Psoas muscle (tissue), 7 donors: ENCODE measurements at regions not wholly inside any gene's neighbourhood (a gene's known extent, or its start where the extent isn't known, plus 50 kb on each side); places are given as distances from the start of the nearest gene placed in this dataset.
A peak's percentile ranks its signal among the peaks of the same experiment; 100 is the strongest.

ENCODE experiments used
- ATAC-seq, 4 donors: fragments of 200-7000 bp; cut with Tn5 transposase; one replicate each; pipeline ENCODE4 v1.9.1; 2020; ENCODE audit warnings: moderate library complexity in 3 of 4, mild to moderate bottlenecking in 2 of 4
- DNase-seq, 2 donors: peaks; one replicate each; pipeline ENCODE4 v3.0.0-alpha.2; 2020
- H3K27ac ChIP-seq: fragments of 200-600 bp; one replicate; pipeline ENCODE4 v1.8.0; 2022
- H3K27me3 ChIP-seq, 3 donors: fragments of 200-600 bp in 1 of 3; one replicate each; pipeline versions ENCODE4 v1.6.1 to v1.8.0; 2013 to 2022; ENCODE audit warnings: low read length in 2 of 3, mild to moderate bottlenecking in 2 of 3, moderate library complexity in 1 of 3; ENCODE audit not compliant: insufficient read depth in 3 of 3
- H3K36me3 ChIP-seq, 2 donors: fragments of 200-600 bp in 1 of 2; one replicate each; pipeline versions ENCODE4 v1.6.1 to v1.8.0; 2013 to 2022; ENCODE audit warnings: low read depth in 1 of 2, mild to moderate bottlenecking in 1 of 2, moderate library complexity in 1 of 2; ENCODE audit not compliant: insufficient read depth in 1 of 2
- H3K4me1 ChIP-seq: fragments of 200-600 bp; one replicate; pipeline ENCODE4 v1.8.0; 2022
- H3K4me3 ChIP-seq: fragments of 200-600 bp; one replicate; pipeline ENCODE4 v1.8.0; 2022; ENCODE audit warnings: mild to moderate bottlenecking
- H3K9me3 ChIP-seq: fragments of 200-600 bp; one replicate; pipeline ENCODE4 v1.8.0; 2022
- CTCF ChIP-seq: fragments of 200-600 bp; IDR thresholded peaks from one replicate; pipeline ENCODE4 v1.8.0; 2022; ENCODE audit warnings: antibody characterized with exemption
- WGBS, 3 donors: extraction: QIAGEN DNeasy Blood & Tissue Kit; methylation state at CpG; one replicate each; pipeline versions ENCODE4 v1.1.6 to v1.1.7; 2013; 5-methylcytosine and 5-hydroxymethylcytosine counted together
- intact Hi-C, 2 donors: fragments of 100-400 bp; cut with DNase I; formaldehyde crosslinking; loops; one replicate each; pipeline versions ENCODE4 v1.11.0 to v1.14.2; 2022
- donor health status: healthy with polysubstance abuse.
- donor health status: DM: no; HTN: no; CAD: no; lungs with moderate emphysema.
- donor health status: Bipolar disorder and iron deficiency.
- donor health status: healthy.
- donor health status: DM: yes; HTN: yes; CAD: no.
- donor health status: DM: no; HTN: no; CAD: no.
- donor health status: DM: yes; HTN: yes; CAD: no.

DNA sequence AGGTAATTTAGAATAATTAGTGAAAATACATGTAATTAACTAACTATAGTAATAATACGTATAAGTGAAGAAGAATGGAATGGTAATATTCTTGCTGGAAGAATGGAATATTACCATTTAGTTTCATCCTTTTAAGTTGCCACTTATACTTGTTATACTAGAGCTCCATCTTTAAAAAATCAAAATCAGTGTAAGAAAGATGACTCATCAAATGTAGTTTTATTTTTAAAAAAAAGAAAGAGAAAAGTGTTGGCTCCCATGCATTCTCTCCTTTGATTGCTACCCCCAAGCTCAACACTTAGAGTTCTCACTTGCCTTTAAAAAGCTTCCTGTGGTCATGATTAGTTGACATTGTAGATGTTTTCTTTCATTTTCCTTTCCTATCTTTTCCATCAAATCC is 82.4 kb upstream of the KIF2B start:
- ATAC-seq (no peak), DNase-seq (no peak)
- WGBS, 3 donors: 92 to 98% (median 97%) methylated on average over 1 of the region's 1 CpG
- no peaks in the 10 kb centered on the region for H3K36me3 ChIP-seq
- no peaks in the 10 kb centered on the region for H3K27me3 ChIP-seq
- intact Hi-C loops: no loop called here
- no peak overlapping the region for H3K27ac ChIP-seq
- no peak overlapping the region for H3K4me3 ChIP-seq
- no peaks in the 10 kb centered on the region for H3K9me3 ChIP-seq
- no peak for TF ChIP-seq CTCF
- no peaks in the 10 kb centered on the region for H3K4me1 ChIP-seq

GRCh38 chr17:53736516-53737240 is 86.0 kb upstream of the KIF2B start:
- intact Hi-C loops: no loop called here
- Histone ChIP-seq H3K27ac (no peak overlapping the region), H3K4me3 (no peak overlapping the region), H3K4me1 (no peaks in the 10 kb centered on the region), H3K36me3 (no peaks in the 10 kb centered on the region), H3K9me3 (no peaks in the 10 kb centered on the region), H3K27me3 (no peaks in the 10 kb centered on the region)
- DNase-seq (no peak), ATAC-seq (no peak)
- TF ChIP-seq CTCF: no peak
- WGBS, 3 donors: 46 to 50% (median 48%) methylated on average over 5 of the region's 5 CpGs

DNA sequence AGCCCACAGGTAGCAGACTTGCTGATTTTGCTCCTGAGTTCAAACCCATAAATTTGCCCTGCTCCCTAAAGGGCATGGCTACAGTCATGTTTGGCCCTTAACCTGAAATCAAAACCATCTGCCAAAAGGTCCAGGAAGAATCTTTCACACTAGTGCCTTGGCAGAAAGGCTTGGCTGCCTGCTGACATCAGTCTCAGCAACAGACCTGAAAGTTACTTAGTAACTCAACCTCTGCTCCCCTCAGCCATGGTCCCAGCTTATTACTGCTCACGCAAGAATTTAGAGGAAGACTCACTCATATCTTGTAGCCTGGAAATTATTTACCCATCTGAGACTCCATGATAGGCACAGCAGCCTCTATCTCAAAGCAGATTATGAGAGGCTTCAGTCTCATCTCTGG is 98.0 kb upstream of the KIF2B start:
- Histone ChIP-seq H3K36me3 (no peaks in the 10 kb centered on the region), H3K27me3 (no peaks in the 10 kb centered on the region), H3K4me3 (no peak overlapping the region), H3K4me1 (no peaks in the 10 kb centered on the region), H3K27ac (no peak overlapping the region), H3K9me3 (no peaks in the 10 kb centered on the region)
- DNase-seq (no peak), ATAC-seq (no peak)
- WGBS, 3 donors: 53 to 86% (median 62%) methylated on average over 1 of the region's 1 CpG
- intact Hi-C loops: no loop called here
- no peak for TF ChIP-seq CTCF

DNA sequence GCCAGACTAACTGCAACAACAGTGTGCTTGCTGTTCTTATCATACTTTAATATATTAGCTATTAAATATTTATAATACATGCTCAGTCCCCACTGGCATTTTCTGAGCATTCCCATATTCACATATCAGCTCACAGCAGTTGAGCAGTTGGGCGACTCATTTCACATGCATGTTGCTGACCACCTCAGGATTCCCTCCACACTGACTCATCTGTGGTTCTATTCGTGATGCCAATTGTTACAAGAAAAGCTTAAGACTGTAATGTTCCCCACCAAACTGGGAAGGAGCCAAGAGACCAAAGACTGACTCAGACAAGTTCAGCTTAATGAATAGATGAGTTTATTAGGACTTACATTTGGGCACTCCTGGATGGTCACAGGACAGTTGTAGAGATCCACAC is 100.3 kb upstream of the KIF2B start:
- no peak overlapping the region for H3K27ac ChIP-seq
- WGBS, 3 donors: 52 to 58% (median 57%) methylated on average over 2 of the region's 2 CpGs
- DNase-seq (no peak), ATAC-seq (peak in 2 of 4 donors; percentile 43 to 61)
- H3K27me3 ChIP-seq: no peaks in the 10 kb centered on the region
- TF ChIP-seq CTCF: no peak
- H3K9me3 ChIP-seq: no peaks in the 10 kb centered on the region
- H3K36me3 ChIP-seq: no peaks in the 10 kb centered on the region
- no peak overlapping the region for H3K4me3 ChIP-seq
- H3K4me1 ChIP-seq: no peaks in the 10 kb centered on the region
- intact Hi-C loops: no loop called here

DNA sequence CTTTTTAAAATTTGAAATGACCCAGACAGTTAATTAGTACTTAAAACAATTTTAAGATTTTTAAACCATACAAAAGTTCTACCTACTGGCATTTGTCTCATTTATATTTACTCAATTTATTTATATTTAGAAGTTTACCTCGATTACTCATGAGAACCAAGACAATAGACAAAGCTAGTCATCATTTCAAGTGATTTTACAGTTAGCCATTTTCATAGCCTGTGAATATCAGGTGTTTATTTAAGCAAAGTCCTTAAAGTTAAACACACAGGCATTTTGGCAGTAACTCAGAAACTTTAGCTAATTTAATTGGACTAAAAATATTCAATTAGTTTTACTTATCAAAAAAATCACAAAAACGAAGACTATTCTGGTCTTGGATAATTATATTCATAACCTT is 101.6 kb upstream of the KIF2B start:
- H3K9me3 ChIP-seq: no peaks in the 10 kb centered on the region
- TF ChIP-seq CTCF: no peak
- 44 to 51% (median 51%) methylated on average over 2 of the region's 2 CpGs for WGBS, 3 donors
- no peaks in the 10 kb centered on the region for H3K36me3 ChIP-seq
- DNase-seq (no peak), ATAC-seq (no peak)
- H3K4me1 ChIP-seq: no peaks in the 10 kb centered on the region
- intact Hi-C loops: no loop called here
- H3K27ac ChIP-seq: no peak overlapping the region
- H3K27me3 ChIP-seq: no peaks in the 10 kb centered on the region
- no peak overlapping the region for H3K4me3 ChIP-seq
